ENCODE measurements at regions not wholly inside any gene's neighbourhood (a gene's known extent, or its start where the extent isn't known, plus 50 kb on each side); places are given as distances from the start of the nearest gene placed in this dataset.
"Not testable (repeated sequence)": the region's sequence is repeated elsewhere in the genome, so short reads cannot be mapped to it uniquely, and the experiment has no call there.

- no peak for DNase-seq
Observed at GRCh38 chr5:163888366-163888765, 382.9 kb downstream of the MAT2B start.

- peak; percentile 2 for DNase-seq
Observed at GRCh38 chr5:163889369-163889768, 383.9 kb downstream of the MAT2B start.

- no peak for DNase-seq
Observed at GRCh38 chr5:163890261-163890660, 384.8 kb downstream of the MAT2B start.

- peak; percentile 13 for DNase-seq
Observed at GRCh38 chr5:163893281-163893680, 387.9 kb downstream of the MAT2B start.

- peak; percentile 31 for DNase-seq
Observed at GRCh38 chr5:163894645-163895044, 389.2 kb downstream of the MAT2B start.

GRCh38 chr5:163898873-163899272 is 393.5 kb downstream of the MAT2B start:
- DNase-seq = no peak

GRCh38 chr5:163907783-163908182 is 402.4 kb downstream of the MAT2B start:
- DNase-seq = peak; percentile 30

DNA sequence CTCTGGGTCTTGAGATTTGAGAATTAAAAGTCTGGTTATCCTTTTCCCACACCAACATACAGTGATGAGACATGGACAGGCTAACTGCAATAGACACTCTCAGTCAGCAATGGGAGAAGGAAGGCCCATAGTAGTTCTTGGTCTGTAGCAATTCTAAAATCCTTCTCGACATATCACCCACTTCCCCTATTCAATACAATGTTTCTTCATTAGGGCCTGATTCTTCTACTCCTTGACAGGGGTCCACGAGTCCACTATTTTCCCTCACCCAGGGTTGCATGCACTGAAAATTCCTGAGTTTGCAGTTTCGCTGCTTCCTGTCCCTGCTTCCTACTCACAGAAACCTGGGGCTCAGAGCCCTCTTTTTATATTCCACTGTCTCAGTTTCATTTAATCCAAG is 402.8 kb downstream of the MAT2B start:
- peak; percentile 54 for DNase-seq

- DNase-seq = peak; percentile 17
Observed at GRCh38 chr5:163910226-163910625, 404.8 kb downstream of the MAT2B start.

- no peak for DNase-seq
Observed at GRCh38 chr5:163912046-163912445, 406.6 kb downstream of the MAT2B start.

- DNase-seq = peak; percentile 60
Observed at GRCh38 chr5:163913548-163913947, 408.1 kb downstream of the MAT2B start.

- DNase-seq = no peak
Observed at GRCh38 chr5:163914910-163915309, 409.5 kb downstream of the MAT2B start.

GRCh38 chr5:163915481-163915961 is 410.1 kb downstream of the MAT2B start:
- peak; percentile 51 for DNase-seq

DNA sequence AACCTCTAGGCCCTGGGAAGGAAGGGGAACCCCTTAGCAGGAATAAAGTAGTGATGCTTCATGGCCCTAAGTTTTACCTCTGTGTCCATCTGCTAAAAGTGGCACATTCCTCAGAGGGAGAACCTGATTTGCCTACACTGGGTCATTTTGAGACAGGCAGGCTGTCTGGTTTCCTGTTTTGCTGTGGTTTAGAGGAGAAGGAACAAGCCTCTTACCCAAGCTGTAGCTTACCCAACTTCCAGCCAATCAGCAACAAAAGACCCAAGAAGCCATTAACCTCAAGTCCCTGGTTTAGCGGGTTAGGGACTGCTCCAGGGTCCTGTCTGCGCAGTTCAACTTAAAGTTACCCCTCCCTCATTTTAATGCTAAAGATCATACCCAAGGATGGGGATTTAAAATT is 411.0 kb downstream of the MAT2B start:
- DNase-seq = peak; percentile 84

- peak; percentile 68 for DNase-seq
Observed at GRCh38 chr5:163916861-163917260, 411.4 kb downstream of the MAT2B start.

DNA sequence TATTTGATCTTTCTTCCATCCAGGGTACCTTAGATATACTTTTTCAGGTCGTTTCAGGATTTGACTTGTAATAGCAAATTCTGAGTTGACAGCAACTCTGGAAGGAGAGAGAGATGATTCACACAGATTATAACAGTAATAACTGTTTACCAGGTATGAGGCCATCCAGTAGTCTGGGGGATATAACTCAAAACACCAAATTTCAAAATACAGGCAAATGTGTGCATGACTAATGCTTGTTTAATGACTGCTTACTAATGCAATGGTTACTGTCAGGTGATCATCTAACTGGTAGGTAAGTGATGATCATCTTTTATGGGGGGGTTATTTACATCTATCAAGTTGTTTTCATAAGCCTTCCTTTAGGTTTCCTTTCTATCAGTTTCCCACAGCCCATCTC is 412.3 kb downstream of the MAT2B start:
- DNase-seq = peak; percentile 44

- DNase-seq = not testable (repeated sequence)
Observed at GRCh38 chr5:163934990-163935389, 429.6 kb downstream of the MAT2B start.

DNA sequence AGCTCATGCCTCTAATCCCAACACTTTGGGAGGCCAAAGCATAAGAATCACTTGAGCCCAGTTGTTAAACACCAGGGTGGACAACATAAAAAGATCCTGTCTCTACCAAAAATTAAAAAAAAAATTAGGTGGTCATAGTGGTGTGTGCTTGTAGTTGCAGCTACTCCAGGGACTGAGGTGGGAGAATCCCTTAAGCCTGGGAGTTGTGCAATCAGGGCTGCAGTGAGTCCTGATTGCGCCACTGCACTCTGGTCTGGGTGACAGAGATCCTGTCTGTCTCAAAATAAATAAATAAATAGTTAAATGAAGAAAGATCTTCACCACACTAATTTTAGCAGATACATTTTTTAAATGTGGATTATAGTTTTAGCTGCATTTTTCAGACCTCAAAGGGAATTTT is 433.2 kb downstream of the MAT2B start:
- peak; percentile 92 for DNase-seq

DNA sequence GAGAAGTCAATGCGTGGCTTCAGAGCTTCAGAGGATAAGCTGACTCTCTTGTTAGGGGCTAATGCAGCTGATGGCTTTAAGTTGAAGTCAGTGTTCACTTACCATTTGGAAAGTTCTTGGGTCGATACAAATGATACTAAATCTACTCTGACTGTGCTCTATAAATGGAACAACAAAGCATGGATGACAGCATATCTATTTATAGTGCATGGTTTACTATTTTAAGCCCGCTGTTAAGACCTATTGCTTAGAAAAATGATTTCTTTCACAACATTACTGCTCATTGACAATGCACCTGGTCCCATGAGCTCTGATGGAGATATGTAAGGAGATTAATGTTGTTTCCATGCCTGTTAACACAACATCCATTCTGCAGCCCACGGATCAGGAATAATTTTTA is 435.7 kb downstream of the MAT2B start:
- no peak for DNase-seq

- peak; percentile 90 for DNase-seq
Observed at GRCh38 chr5:163943546-163943945, 438.1 kb downstream of the MAT2B start.

DNA sequence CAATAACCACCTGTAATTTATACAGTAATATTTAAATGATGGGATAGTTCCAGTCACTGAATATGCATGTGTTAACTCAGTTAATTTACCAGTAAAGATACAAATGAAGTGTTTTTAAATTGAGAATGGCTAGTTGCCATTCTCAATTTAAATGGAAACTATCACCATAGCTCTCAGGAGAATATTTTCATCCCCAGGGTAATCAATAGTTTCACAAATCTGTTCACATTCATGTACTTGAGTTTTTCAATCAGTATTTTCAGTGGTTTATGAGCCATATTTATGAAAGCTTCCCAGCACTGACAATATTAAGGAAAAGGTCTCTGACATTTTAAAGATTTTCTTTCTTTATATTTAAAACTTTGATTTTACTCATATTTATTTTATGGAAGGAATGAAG is 439.3 kb downstream of the MAT2B start:
- no peak for DNase-seq

- DNase-seq = peak; percentile 17
Observed at GRCh38 chr5:163947848-163948666, 442.6 kb downstream of the MAT2B start.

- no peak for DNase-seq
Observed at GRCh38 chr5:163950248-163950647, 444.8 kb downstream of the MAT2B start.

DNA sequence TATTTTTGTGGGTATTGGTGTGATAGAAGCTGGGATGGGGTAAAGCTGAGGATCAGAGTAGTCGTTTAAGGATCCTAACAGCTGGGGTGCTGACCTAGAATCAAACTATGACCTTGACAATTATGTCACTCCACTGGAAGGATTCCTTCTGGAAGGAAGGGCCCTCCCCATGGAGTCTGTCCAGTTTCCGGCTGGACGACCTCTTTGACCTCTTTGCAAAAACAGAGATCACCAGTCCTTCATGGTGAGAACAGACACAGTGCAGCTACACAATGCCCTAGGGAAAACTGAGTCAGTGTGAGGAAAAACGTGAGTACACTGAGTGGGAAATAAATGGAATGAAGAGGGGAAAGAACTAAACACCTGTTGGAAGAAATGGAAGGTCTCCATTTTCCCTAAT is 445.6 kb downstream of the MAT2B start:
- DNase-seq = no peak

DNA sequence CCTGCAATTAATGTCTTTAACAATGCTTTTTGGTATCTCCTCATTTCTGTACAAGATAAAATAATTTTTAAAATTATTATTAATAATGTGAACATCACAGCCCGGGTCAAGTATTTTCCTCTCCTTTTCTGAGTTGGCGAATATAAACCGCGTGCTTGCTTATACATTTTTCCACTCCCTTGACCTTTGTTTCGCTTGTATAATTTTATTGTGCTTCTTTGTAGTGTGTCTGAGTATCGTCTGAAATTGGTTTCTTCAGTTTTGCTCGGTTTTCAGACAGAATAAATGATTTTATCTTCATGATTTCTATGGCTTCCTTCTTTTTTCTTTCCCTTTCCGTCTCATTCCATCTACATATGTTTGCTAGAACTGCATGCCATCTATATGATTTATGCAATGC is 448.5 kb downstream of the MAT2B start:
- DNase-seq = no peak

Measured in inflammatory macrophage treated with lipopolysaccharide for 4 hours (primary cell).